ENCODE measurements at regions not wholly inside any gene's neighbourhood (a gene's known extent, or its start where the extent isn't known, plus 50 kb on each side); places are given as distances from the start of the nearest gene placed in this dataset.

DNA sequence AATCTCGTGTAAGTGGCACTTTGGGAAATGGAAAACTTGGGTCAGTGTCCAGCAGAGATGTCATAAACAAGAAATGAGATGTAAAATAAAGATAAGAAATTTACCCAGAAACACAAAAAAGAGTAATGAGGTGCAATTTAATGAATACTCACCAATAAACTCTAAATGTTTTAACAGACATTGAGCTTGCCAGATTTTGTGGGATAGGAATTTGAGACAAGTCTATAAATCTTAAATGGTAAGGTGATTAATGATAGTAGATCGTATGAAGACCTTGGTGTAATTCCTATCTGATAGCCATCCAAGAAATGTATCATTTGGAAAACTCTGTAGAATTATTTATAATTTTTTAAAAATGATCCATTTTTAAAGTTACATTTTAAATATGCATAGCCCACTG, 682.4 kb downstream of the MAT2B start:
- DNase-seq (ENCODE audit: low read depth), result no peak
- H3K4me3 ChIP-seq (ENCODE audit: low read depth, low read length), result no peak overlapping the region
- no peak for TF ChIP-seq MYC (IDR thresholded peaks at IDR 0.05; ENCODE audit: low read depth, low read length)
- TF ChIP-seq, protein P1, sequence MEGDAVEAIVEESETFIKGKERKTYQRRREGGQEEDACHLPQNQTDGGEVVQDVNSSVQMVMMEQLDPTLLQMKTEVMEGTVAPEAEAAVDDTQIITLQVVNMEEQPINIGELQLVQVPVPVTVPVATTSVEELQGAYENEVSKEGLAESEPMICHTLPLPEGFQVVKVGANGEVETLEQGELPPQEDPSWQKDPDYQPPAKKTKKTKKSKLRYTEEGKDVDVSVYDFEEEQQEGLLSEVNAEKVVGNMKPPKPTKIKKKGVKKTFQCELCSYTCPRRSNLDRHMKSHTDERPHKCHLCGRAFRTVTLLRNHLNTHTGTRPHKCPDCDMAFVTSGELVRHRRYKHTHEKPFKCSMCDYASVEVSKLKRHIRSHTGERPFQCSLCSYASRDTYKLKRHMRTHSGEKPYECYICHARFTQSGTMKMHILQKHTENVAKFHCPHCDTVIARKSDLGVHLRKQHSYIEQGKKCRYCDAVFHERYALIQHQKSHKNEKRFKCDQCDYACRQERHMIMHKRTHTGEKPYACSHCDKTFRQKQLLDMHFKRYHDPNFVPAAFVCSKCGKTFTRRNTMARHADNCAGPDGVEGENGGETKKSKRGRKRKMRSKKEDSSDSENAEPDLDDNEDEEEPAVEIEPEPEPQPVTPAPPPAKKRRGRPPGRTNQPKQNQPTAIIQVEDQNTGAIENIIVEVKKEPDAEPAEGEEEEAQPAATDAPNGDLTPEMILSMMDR (IDR thresholded peaks at IDR 0.05; ENCODE audit: low read depth, low read length), result no peak
- TF ChIP-seq, protein P2, sequence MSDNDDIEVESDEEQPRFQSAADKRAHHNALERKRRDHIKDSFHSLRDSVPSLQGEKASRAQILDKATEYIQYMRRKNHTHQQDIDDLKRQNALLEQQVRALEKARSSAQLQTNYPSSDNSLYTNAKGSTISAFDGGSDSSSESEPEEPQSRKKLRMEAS (IDR thresholded peaks at IDR 0.05; ENCODE audit: low read depth, low read length), result no peak

DNA sequence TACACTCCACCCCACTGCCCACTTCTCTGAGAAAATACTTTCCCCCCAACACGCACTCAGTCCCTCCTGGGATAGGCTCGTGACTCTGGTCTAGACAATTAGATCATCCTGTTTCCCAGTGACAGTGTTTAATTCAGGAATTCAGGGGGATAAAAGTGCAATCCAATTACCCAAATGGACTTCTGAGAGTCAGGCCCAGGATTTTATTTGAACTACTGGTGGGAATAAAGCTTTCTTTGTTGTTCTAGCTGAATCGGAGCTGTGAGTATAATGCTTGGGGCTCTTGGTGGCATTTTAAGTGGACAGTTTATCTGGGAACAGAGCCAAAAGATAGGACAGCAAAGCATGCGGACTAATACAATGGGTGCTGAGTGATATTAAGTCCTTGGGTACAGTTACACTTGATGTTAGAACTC, 683.3 kb downstream of the MAT2B start:
- no peak for DNase-seq (ENCODE audit: low read depth)
- H3K4me3 ChIP-seq (ENCODE audit: low read depth, low read length), result no peak overlapping the region
- TF ChIP-seq MYC (IDR thresholded peaks at IDR 0.05; ENCODE audit: low read depth, low read length) (no peak), POLR2A (IDR thresholded peaks at IDR 0.05; ENCODE audit: extremely low read depth, insufficient read length) (no peak)
- TF ChIP-seq, protein P2 (IDR thresholded peaks at IDR 0.05; ENCODE audit: low read depth, low read length), result no peak
- TF ChIP-seq, protein P1 (IDR thresholded peaks at IDR 0.05; ENCODE audit: low read depth, low read length), result no peak

DNA sequence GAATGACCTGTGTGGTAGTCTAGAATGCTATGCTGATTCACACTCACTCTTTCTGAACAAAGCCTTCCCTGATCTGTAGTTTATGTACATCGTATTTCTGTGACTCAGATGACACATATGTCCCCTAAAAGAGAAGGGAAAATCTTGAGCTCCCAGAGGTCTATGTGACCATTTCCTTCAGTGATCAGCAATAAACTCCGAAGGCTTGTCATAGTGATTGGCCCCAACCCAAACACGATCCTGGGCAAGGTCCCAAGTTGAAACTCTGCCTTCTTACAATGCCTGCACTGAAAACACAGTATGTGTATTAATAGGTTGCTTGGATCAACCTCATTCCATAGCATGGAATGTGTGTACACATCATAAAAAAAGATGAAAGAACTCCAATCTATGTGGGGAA, 685.8 kb downstream of the MAT2B start:
- no peak for DNase-seq (ENCODE audit: low read depth)
- TF ChIP-seq, protein P2 (IDR thresholded peaks at IDR 0.05; ENCODE audit: low read depth, low read length), result no peak
- TF ChIP-seq POLR2A (IDR thresholded peaks at IDR 0.05; ENCODE audit: extremely low read depth, insufficient read length), result no peak
- TF ChIP-seq, protein P1 (IDR thresholded peaks at IDR 0.05; ENCODE audit: low read depth, low read length), result no peak
- TF ChIP-seq MYC (IDR thresholded peaks at IDR 0.05; ENCODE audit: low read depth, low read length), result no peak
- H3K4me3 ChIP-seq (ENCODE audit: low read depth, low read length), result no peak overlapping the region

DNA sequence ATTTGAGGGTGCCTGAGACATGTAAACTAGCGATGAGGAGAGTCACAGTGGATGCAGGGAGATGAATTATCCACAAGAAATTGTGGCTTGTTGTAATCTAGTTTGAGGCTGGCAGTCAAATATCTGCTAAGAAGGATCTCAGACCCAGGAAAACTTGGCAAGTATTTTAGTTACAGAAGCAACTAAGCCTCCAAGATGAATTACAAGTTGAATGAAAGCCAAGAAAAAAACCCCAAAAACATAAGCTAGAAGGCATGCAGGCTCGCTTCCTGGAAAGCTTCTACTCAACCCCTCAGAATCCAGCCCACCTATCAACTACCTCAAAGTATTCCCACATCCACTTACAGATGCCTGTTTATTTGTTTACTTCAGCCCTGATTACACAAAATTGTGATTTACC, 696.9 kb downstream of the MAT2B start:
- DNase-seq (ENCODE audit: low read depth), result no peak
- no peak overlapping the region for H3K4me3 ChIP-seq (ENCODE audit: low read depth, low read length)
- TF ChIP-seq POLR2A (IDR thresholded peaks at IDR 0.05; ENCODE audit: extremely low read depth, insufficient read length) (no peak), MYC (IDR thresholded peaks at IDR 0.05; ENCODE audit: low read depth, low read length) (no peak)
- TF ChIP-seq, protein P2 (IDR thresholded peaks at IDR 0.05; ENCODE audit: low read depth, low read length), result no peak
- TF ChIP-seq, protein P1 (IDR thresholded peaks at IDR 0.05; ENCODE audit: low read depth, low read length), result no peak

- H3K4me3 ChIP-seq (ENCODE audit: low read depth, low read length), result no peak overlapping the region
- TF ChIP-seq POLR2A (IDR thresholded peaks at IDR 0.05; ENCODE audit: extremely low read depth, insufficient read length) (no peak), MYC (IDR thresholded peaks at IDR 0.05; ENCODE audit: low read depth, low read length) (no peak)
- TF ChIP-seq, protein P1 (IDR thresholded peaks at IDR 0.05; ENCODE audit: low read depth, low read length), result no peak
- TF ChIP-seq, protein P2 (IDR thresholded peaks at IDR 0.05; ENCODE audit: low read depth, low read length), result no peak
- no peak for DNase-seq (ENCODE audit: low read depth)
Observed at GRCh38 chr5:164203581-164204225, 698.3 kb downstream of the MAT2B start.

All from NB4 (cell line).